HG02885 (cell line): ENCODE measurements at regions not wholly inside any gene's neighbourhood (a gene's known extent, or its start where the extent isn't known, plus 50 kb on each side); places are given as distances from the start of the nearest gene placed in this dataset.

Source experiments
- ATAC-seq: cut with Tn5 transposase; IDR thresholded peaks from one replicate; pipeline ENCODE4 v1.9.1; 2021; ENCODE audit warnings: mild to moderate bottlenecking; ENCODE audit not compliant: unreplicated experiment, poor library complexity

GRCh38 chr9:99361817-99362216, 139.7 kb downstream of the SEC61B start:
- no peak for ATAC-seq

- ATAC-seq, result no peak
Measured at GRCh38 chr9:99362321-99362720, 140.2 kb downstream of the SEC61B start.

- ATAC-seq, result no peak
Measured at GRCh38 chr9:99363509-99363908, 141.4 kb downstream of the SEC61B start.

- ATAC-seq, result no peak
Measured at GRCh38 chr9:99365233-99365980, 143.3 kb downstream of the SEC61B start.

GRCh38 chr9:99366183-99366582, 144.1 kb downstream of the SEC61B start:
- ATAC-seq, result no peak

- no peak for ATAC-seq
Measured at GRCh38 chr9:99366621-99367020, 144.5 kb downstream of the SEC61B start.

- ATAC-seq, result peak; percentile 66
Measured at GRCh38 chr9:99368341-99369326, 146.6 kb downstream of the SEC61B start.

GRCh38 chr9:99369327-99369722, 147.2 kb downstream of the SEC61B start:
- no peak for ATAC-seq

GRCh38 chr9:99370376-99370775, 148.3 kb downstream of the SEC61B start:
- no peak for ATAC-seq

GRCh38 chr9:99371376-99371775, 149.3 kb downstream of the SEC61B start:
- no peak for ATAC-seq

- ATAC-seq, result no peak
Measured at GRCh38 chr9:99373912-99374311, 151.8 kb downstream of the SEC61B start.

- ATAC-seq, result no peak
Measured at GRCh38 chr9:99374793-99375192, 152.7 kb downstream of the SEC61B start.

GRCh38 chr9:99375481-99375880, 153.4 kb downstream of the SEC61B start:
- no peak for ATAC-seq

- no peak for ATAC-seq
Measured at GRCh38 chr9:99377790-99378775, 156.0 kb downstream of the SEC61B start.

- no peak for ATAC-seq
Measured at GRCh38 chr9:99383536-99383935, 161.5 kb downstream of the SEC61B start.

- ATAC-seq, result no peak
Measured at GRCh38 chr9:99385215-99385614, 163.1 kb downstream of the SEC61B start.

GRCh38 chr9:99385814-99386279, 163.8 kb downstream of the SEC61B start:
- no peak for ATAC-seq

GRCh38 chr9:99387431-99387830, 165.3 kb downstream of the SEC61B start:
- ATAC-seq, result no peak

- no peak for ATAC-seq
Measured at GRCh38 chr9:99389087-99390033, 167.3 kb downstream of the SEC61B start.
